ENCODE measurements at regions not wholly inside any gene's neighbourhood (a gene's known extent, or its start where the extent isn't known, plus 50 kb on each side); places are given as distances from the start of the nearest gene placed in this dataset.
A peak's percentile ranks its signal among the peaks of the same experiment; 100 is the strongest.

- TF ChIP-seq CTCF (conservative IDR thresholded peaks at IDR 0.05; ENCODE audit: low read length): peak; percentile 85
- no peak for TF ChIP-seq EZH2phosphoT487 (IDR thresholded peaks at IDR 0.05; ENCODE audit: borderline replicate concordance)
Measured at GRCh38 chr7:17706734-17707133, 233.6 kb downstream of the SNX13 start.

All from Loucy (cell line).